H1 (cell line): ENCODE measurements at regions not wholly inside any gene's neighbourhood (a gene's known extent, or its start where the extent isn't known, plus 50 kb on each side); places are given as distances from the start of the nearest gene placed in this dataset.

Experiments used
- CTCF ChIA-PET: fragments of 300-600 bp; sonication (Branson Sonifier 250); formaldehyde crosslinking; loops from one replicate; lab custom pipeline; 2021; ENCODE audit not compliant: partially characterized antibody; lab: Charles Lee
- POLR2A ChIA-PET: fragments of 300-600 bp; sonication (Branson Sonifier 250); formaldehyde crosslinking; loops from one replicate; lab custom pipeline; 2021; ENCODE audit warnings: inconsistent platforms; ENCODE audit not compliant: partially characterized antibody; lab: Charles Lee
- DNase-seq, 2 experiments: peaks; one replicate each; pipeline versions ENCODE4 v3.0.0 to v3.0.0-alpha.2; 2010 to 2022; ENCODE audit warnings: low spot score in 2 of 2, low read depth in 1 of 2, mixed read lengths in 1 of 2
- FAIRE-seq: peaks from 2 replicates; lab custom pipeline; 2011; peaks lifted over from hg19 to GRCh38; lab: Jason Lieb, UNC
- H2AFZ ChIP-seq: 2 replicates; pipeline ENCODE4 v1.8.1; 2012; ENCODE audit warnings: low read length, inconsistent platforms
- H2AK5ac ChIP-seq: 2 replicates; pipeline ENCODE4 v1.6.1; 2013; ENCODE audit warnings: low read depth, low read length
- H2BK120ac ChIP-seq: replicated peaks from 2 replicates; pipeline ENCODE3; 2013; ENCODE audit warnings: low read depth, low read length, inconsistent platforms
- H2BK12ac ChIP-seq: 2 replicates; pipeline ENCODE4 v1.6.1; 2013; ENCODE audit warnings: low read depth, low read length
- H2BK15ac ChIP-seq: 2 replicates; pipeline ENCODE4 v1.6.1; 2013; ENCODE audit warnings: low read length
- H2BK20ac ChIP-seq: 2 replicates; pipeline ENCODE4 v1.6.1; 2013; ENCODE audit warnings: low read length
- H2BK5ac ChIP-seq: 2 replicates; pipeline ENCODE4 v1.6.1; 2013; ENCODE audit warnings: low read depth, low read length
- H3K14ac ChIP-seq: 2 replicates; pipeline ENCODE4 v1.6.1; 2013; ENCODE audit warnings: inconsistent platforms; ENCODE audit not compliant: insufficient read length
- H3K18ac ChIP-seq: 2 replicates; pipeline ENCODE4 v1.6.1; 2013; ENCODE audit warnings: low read length; ENCODE audit errors: extremely low read depth
- H3K23ac ChIP-seq: 2 replicates; pipeline ENCODE4 v1.6.1; 2013; ENCODE audit warnings: inconsistent platforms; ENCODE audit not compliant: insufficient read length
- H3K23me2 ChIP-seq: 2 replicates; pipeline ENCODE4 v1.6.1; 2013; ENCODE audit warnings: low read depth, low read length
- H3K27ac ChIP-seq: 2 replicates; pipeline ENCODE4 v1.6.1; 2011; ENCODE audit warnings: low read depth, low read length, inconsistent platforms
- H3K27me3 ChIP-seq, 4 experiments: replicated peaks in 1 of 4; 1 replicate in 1 of 4; 2 replicates in 3 of 4; pipeline versions ENCODE4 v1.6.1 to v1.8.1; 2011 to 2013; ENCODE audit warnings: low read length in 3 of 4, mild to moderate bottlenecking in 3 of 4, inconsistent platforms in 2 of 4, mixed read lengths in 2 of 4, moderate library complexity in 1 of 4; ENCODE audit not compliant: control insufficient read depth in 3 of 4, insufficient read depth in 3 of 4; ENCODE audit errors: extremely low read depth in 1 of 4
- H3K36me3 ChIP-seq, 4 experiments: 2 replicates each; pipeline versions ENCODE4 v1.6.1 to v1.8.1; 2011 to 2013; ENCODE audit warnings: mild to moderate bottlenecking in 4 of 4, low read length in 3 of 4, moderate library complexity in 2 of 4, control low read depth in 1 of 4, inconsistent platforms in 1 of 4; ENCODE audit not compliant: insufficient read depth in 4 of 4, control insufficient read depth in 2 of 4
- H3K4ac ChIP-seq: replicated peaks from 2 replicates; pipeline ENCODE3; 2013; ENCODE audit warnings: low read length, low read depth, mixed read lengths, inconsistent platforms; ENCODE audit not compliant: insufficient read length
- H3K4me1 ChIP-seq, 4 experiments: replicated peaks in 1 of 4; 1 replicate in 1 of 4; 2 replicates in 3 of 4; pipeline versions ENCODE4 v1.6.1 to v1.8.1; 2011 to 2013; ENCODE audit warnings: low read length in 3 of 4, inconsistent platforms in 2 of 4, mixed read lengths in 1 of 4; ENCODE audit not compliant: insufficient read depth in 4 of 4, control insufficient read depth in 3 of 4
- H3K4me2 ChIP-seq, 2 experiments: 2 replicates each; pipeline versions ENCODE4 v1.6.1 to v1.8.1; 2011 to 2013; ENCODE audit warnings: low read depth in 2 of 2, low read length in 2 of 2, control low read depth in 1 of 2, inconsistent platforms in 1 of 2, mild to moderate bottlenecking in 1 of 2; ENCODE audit not compliant: insufficient read depth in 1 of 2
- H3K4me3 ChIP-seq, 4 experiments: fragments of 200-600, 300-600 bp in 1 of 4; sonication (generic), shearing (Covaris generic), sonication (Bioruptor Twin) in 1 of 4; 2 replicates each; pipeline versions ENCODE4 v1.5.1 to v1.8.1; 2011 to 2016; ENCODE audit warnings: low read length in 4 of 4, low read depth in 3 of 4, control low read depth in 2 of 4, inconsistent platforms in 2 of 4, mild to moderate bottlenecking in 2 of 4, mixed read lengths in 1 of 4, moderate library complexity in 1 of 4; ENCODE audit not compliant: insufficient read depth in 2 of 4; ENCODE audit errors: extremely low read depth in 1 of 4
- H3K56ac ChIP-seq: replicated peaks from 2 replicates; pipeline ENCODE3; 2013; ENCODE audit warnings: low read depth, mild to moderate bottlenecking, mixed read lengths, low read length, inconsistent platforms; ENCODE audit not compliant: insufficient read length
- H3K79me1 ChIP-seq: 2 replicates; pipeline ENCODE4 v1.6.1; 2013; ENCODE audit warnings: low read depth, low read length, control low read depth
- H3K79me2 ChIP-seq, 2 experiments: 2 replicates each; pipeline versions ENCODE4 v1.6.1 to v1.8.1; 2012 to 2013; ENCODE audit warnings: low read length in 2 of 2, mild to moderate bottlenecking in 2 of 2, inconsistent platforms in 1 of 2; ENCODE audit not compliant: insufficient read depth in 2 of 2, control insufficient read depth in 1 of 2
- H3K9ac ChIP-seq, 4 experiments: replicated peaks in 1 of 4; 1 replicate in 1 of 4; 2 replicates in 3 of 4; pipeline versions ENCODE4 v1.6.1 to v1.8.1; 2011 to 2013; ENCODE audit warnings: low read depth in 3 of 4, low read length in 3 of 4, control low read depth in 2 of 4, mild to moderate bottlenecking in 2 of 4, moderate library complexity in 2 of 4, inconsistent platforms in 1 of 4; ENCODE audit errors: extremely low read depth in 1 of 4
- H3K9me3 ChIP-seq, 2 experiments: 2 replicates each; pipeline versions ENCODE4 v1.6.1 to v1.8.1; 2012 to 2013; ENCODE audit warnings: mild to moderate bottlenecking in 2 of 2, moderate library complexity in 2 of 2, control low read depth in 1 of 2, inconsistent platforms in 1 of 2, low read depth in 1 of 2, low read length in 1 of 2, mixed read lengths in 1 of 2; ENCODE audit not compliant: insufficient read depth in 2 of 2
- H4K20me1 ChIP-seq, 2 experiments: replicated peaks in 1 of 2; 2 replicates each; pipeline versions ENCODE3 to v1.8.1; 2011 to 2013; ENCODE audit warnings: inconsistent platforms in 2 of 2, low read length in 2 of 2, mild to moderate bottlenecking in 1 of 2; ENCODE audit not compliant: insufficient read depth in 2 of 2, control insufficient read depth in 1 of 2
- H4K5ac ChIP-seq: 2 replicates; pipeline ENCODE4 v1.6.1; 2013; ENCODE audit warnings: low read length, low read depth, mixed read lengths, inconsistent platforms; ENCODE audit not compliant: insufficient read length
- H4K8ac ChIP-seq: 2 replicates; pipeline ENCODE4 v1.8.0; 2013; ENCODE audit warnings: mild to moderate bottlenecking, moderate library complexity, low read length, inconsistent platforms; ENCODE audit not compliant: insufficient read depth; ENCODE audit errors: extremely low read depth
- H4K91ac ChIP-seq: replicated peaks from 2 replicates; pipeline ENCODE3; 2013; ENCODE audit warnings: low read length, mixed read lengths, inconsistent platforms; ENCODE audit not compliant: insufficient read length
- CTBP2 ChIP-seq: IDR thresholded peaks from 2 replicates; pipeline ENCODE4 v1.7.0; 2011; ENCODE audit warnings: borderline replicate concordance, mild to moderate bottlenecking, moderate library complexity, mixed read lengths, low read length; ENCODE audit not compliant: insufficient read depth, insufficient read length
- RXRA ChIP-seq: IDR thresholded peaks from 2 replicates; pipeline ENCODE4 v1.6.1; 2011; ENCODE audit warnings: low read depth, mild to moderate bottlenecking, low read length, moderate library complexity; ENCODE audit not compliant: insufficient read depth
- WGBS, 2 experiments: shearing (Covaris generic) in 1 of 2; methylation state at CpG; one replicate each; pipeline versions ENCODE4 v1.1.6 to v1.1.7; 2013 to 2015; ENCODE audit warnings: low lambda C conversion rate in 2 of 2, mixed read lengths in 2 of 2, inconsistent platforms in 1 of 2, low coverage in 1 of 2, missing lambda C conversion rate in 1 of 2; ENCODE audit not compliant: insufficient replicate concordance in 2 of 2, insufficient coverage in 1 of 2, insufficient read length in 1 of 2; ENCODE audit errors: extremely low coverage in 1 of 2, missing lambda C conversion rate in 1 of 2; 5-methylcytosine and 5-hydroxymethylcytosine counted together

DNA sequence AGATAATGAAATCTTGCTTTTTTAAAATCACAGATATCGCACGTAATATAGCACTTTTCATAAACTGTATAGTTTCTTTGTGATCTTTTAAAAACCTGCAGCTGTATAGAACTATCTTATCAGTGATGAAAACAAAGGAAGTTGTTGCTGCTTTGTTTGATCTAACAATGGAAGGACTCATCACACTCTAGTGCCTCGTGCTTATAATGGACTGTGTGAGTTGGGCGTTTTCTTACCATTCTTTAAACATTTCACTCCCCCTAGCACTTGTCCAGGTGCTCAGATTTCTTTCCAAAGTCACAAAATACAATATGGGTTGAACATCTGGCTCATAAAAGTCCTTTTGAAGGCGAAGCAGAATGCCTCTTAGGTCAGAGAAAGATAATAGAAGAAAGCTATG lies 94.8 kb upstream of the SPATS2L start:
- Histone ChIP-seq H3K4me2 (no peak overlapping the region), H2AFZ (no peak overlapping the region), H2BK5ac (no peak overlapping the region), H3K18ac (no peak overlapping the region), H3K9me3 (no peaks in the 10 kb centered on the region; a peak in 1 of 4 replicates), H4K20me1 (peaks cover 0 to 3% of the 10 kb centered on the region in 2 experiments), H3K79me2 (no peaks in the 10 kb centered on the region), H2BK12ac (no peak overlapping the region), H3K4me1 (peaks cover 0 to 4% (median 0%) of the 10 kb centered on the region in 4 experiments; a peak in 2 of 7 replicates), H3K14ac (no peak overlapping the region), H2BK15ac (no peak overlapping the region), H3K56ac (no peak overlapping the region), H3K4me3 (no peak overlapping the region), H2BK120ac (no peak overlapping the region), H3K4ac (no peak overlapping the region), H4K5ac (no peak overlapping the region), H4K8ac (no peak overlapping the region), H2AK5ac (no peak overlapping the region), H3K27ac (no peak overlapping the region), H3K23me2 (peaks cover 4% of the 10 kb centered on the region; the same call in 1 of the 2 replicates), H3K9ac (no peak overlapping the region), H3K27me3 (no peaks in the 10 kb centered on the region), H4K91ac (no peak overlapping the region), H2BK20ac (no peak overlapping the region; the same call in 1 of the 2 replicates), H3K23ac (no peak overlapping the region), H3K79me1 (no peaks in the 10 kb centered on the region), H3K36me3 (no peaks in the 10 kb centered on the region; a peak in 2 of 8 replicates)
- CTCF ChIA-PET = interaction anchor here (0.6 to 1.3 kb wide), 2 partner anchors 12 to 64 kb away, joined by 3 to 5 read pairs; no protein-coding TSS in a partner anchor
- POLR2A ChIA-PET = no interaction called here
- FAIRE-seq = no peak
- DNase-seq = no peak
- WGBS, 2 experiments = 90% methylated on average over 5 of the region's 5 CpGs; no CpG with 5 or more reads in 1 of the 2 experiments
- no peak for TF ChIP-seq CTBP2
- TF ChIP-seq RXRA = no peak
